MM.1S (cell line): ENCODE measurements at regions not wholly inside any gene's neighbourhood (a gene's known extent, or its start where the extent isn't known, plus 50 kb on each side); places are given as distances from the start of the nearest gene placed in this dataset.

Experiments used
- CTCF ChIP-seq: fragments of 300-600 bp; sonication (generic); IDR thresholded peaks from 2 replicates; pipeline ENCODE4 v1.5.1; 2016; ENCODE audit warnings: antibody characterized with exemption, low read length, mixed read lengths
- EZH2 ChIP-seq: fragments of 300-600 bp; sonication (generic); optimal IDR thresholded peaks from 2 replicates; pipeline ENCODE3; 2017; ENCODE audit warnings: low read depth, mild to moderate bottlenecking, antibody characterized with exemption, low read length, mixed read lengths

- TF ChIP-seq CTCF, result peak; percentile 62
- TF ChIP-seq EZH2, result no peak
Measured at GRCh38 chr7:23938937-23939552, 229.0 kb downstream of the STK31 start.
